Duodenal mucosa (tissue), 2 donors: ENCODE measurements at regions not wholly inside any gene's neighbourhood (a gene's known extent, or its start where the extent isn't known, plus 50 kb on each side); places are given as distances from the start of the nearest gene placed in this dataset.

ENCODE experiments used
- H3K27ac ChIP-seq: one replicate; pipeline ENCODE4 v1.7.0; 2013; ENCODE audit warnings: low read depth, low read length
- H3K27me3 ChIP-seq, 2 donors: one replicate each; pipeline ENCODE4 v1.7.0; 2013; ENCODE audit warnings: low read length in 2 of 2, control low read depth in 1 of 2; ENCODE audit not compliant: insufficient read depth in 2 of 2, control insufficient read depth in 1 of 2
- H3K36me3 ChIP-seq, 2 donors: one replicate each; pipeline ENCODE4 v1.7.0; 2013; ENCODE audit warnings: low read length in 2 of 2, control low read depth in 1 of 2; ENCODE audit not compliant: insufficient read depth in 2 of 2, control insufficient read depth in 1 of 2
- H3K4me1 ChIP-seq, 2 donors: one replicate each; pipeline ENCODE4 v1.7.0; 2013; ENCODE audit warnings: low read length in 2 of 2, control low read depth in 1 of 2; ENCODE audit not compliant: insufficient read depth in 2 of 2, control insufficient read depth in 1 of 2
- H3K4me3 ChIP-seq, 2 donors: one replicate each; pipeline ENCODE4 v1.7.0; 2013; ENCODE audit warnings: low read length in 2 of 2, low read depth in 1 of 2
- H3K9ac ChIP-seq, 2 donors: one replicate each; pipeline ENCODE4 v1.7.0; 2013; ENCODE audit warnings: low read length in 2 of 2, low read depth in 1 of 2
- H3K9me3 ChIP-seq, 2 donors: one replicate each; pipeline ENCODE4 v1.7.0; 2013; ENCODE audit warnings: low read length in 2 of 2, control low read depth in 1 of 2; ENCODE audit not compliant: control insufficient read depth in 1 of 2

DNA sequence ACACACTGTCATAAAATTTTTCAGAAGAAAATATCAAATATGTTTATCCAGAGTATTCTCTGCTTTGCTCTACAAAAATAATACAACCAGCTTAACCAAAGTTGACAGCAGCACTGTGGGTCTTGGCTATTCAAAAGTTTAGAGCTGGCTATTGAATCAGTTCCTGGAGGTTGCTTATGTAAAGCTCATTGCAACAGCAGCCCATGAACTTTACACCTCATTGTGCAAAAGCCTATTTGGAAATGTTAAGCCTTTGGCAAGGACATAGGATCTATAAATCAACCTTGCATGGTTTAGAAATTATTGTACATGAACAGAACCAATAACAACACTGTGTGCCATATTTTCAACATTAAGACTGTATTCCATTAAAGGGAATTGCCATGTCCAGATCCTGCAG lies 714.9 kb downstream of the ADGRL2 start:
- Histone ChIP-seq H3K27me3 (no peaks in the 10 kb centered on the region), H3K27ac (no peak overlapping the region), H3K9ac (no peak overlapping the region), H3K36me3 (no peaks in the 10 kb centered on the region), H3K9me3 (no peaks in the 10 kb centered on the region), H3K4me3 (no peak overlapping the region), H3K4me1 (no peaks in the 10 kb centered on the region)

DNA sequence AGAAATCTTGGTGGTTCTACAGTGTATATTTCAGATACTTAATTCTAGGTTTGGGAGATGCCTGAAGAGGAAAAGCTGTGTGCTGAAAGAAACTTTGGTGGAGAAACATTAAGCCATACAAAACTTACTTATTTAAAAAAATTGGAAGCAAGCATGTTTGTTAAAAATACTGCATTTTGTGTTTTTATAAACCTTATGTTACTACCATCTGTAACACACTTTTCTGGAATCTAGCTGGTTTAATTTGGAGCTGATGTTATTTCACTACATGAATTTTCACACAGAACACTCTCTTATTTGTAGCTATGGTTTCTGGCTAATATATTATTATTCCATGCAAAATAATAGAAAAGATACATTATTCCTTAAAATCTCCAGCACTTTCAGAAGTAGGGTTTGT lies 710.7 kb downstream of the ADGRL2 start:
- Histone ChIP-seq H3K4me1 (no peaks in the 10 kb centered on the region), H3K27ac (no peak overlapping the region), H3K9me3 (no peaks in the 10 kb centered on the region), H3K4me3 (no peak overlapping the region), H3K36me3 (no peaks in the 10 kb centered on the region), H3K27me3 (no peaks in the 10 kb centered on the region), H3K9ac (no peak overlapping the region)

DNA sequence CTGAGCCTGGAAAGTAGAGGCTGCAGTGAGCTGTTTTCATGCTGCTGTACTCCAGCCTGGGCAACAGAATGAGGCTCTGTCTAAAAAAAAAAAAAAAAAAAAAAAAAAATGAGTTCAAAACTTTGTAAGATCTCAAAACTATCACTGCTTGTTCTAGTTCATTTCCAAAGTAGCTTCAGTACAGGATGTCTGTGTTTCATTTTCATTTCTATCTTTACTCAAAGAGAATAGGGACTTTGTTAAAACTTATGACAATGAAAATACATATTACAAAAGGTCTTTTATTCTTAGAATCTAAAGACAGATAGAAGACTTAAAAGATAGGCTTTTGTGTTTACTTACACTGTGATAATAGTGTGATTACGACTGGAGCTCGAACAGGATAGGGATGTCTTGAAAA lies 709.7 kb downstream of the ADGRL2 start:
- Histone ChIP-seq H3K9me3 (no peaks in the 10 kb centered on the region), H3K27ac (no peak overlapping the region)

DNA sequence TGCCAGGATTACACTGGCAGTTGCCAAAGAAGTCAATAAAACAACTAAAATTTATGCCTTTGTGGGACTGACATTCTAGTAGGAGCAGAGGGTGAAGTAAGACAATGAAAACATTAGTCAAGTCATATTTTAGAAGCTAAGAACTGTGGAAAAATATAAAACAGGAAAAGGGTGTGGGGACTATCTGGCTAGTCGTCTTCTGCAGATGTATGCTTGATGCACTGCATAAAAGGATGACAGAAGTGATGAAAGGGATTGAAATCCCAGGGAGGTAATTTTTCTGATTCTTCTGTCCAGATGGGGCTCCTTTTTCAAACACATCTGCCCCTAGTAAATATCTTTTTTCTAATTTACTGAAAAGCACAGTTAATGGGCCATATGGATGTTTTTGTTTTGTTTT lies 706.3 kb downstream of the ADGRL2 start:
- Histone ChIP-seq H3K27me3 (no peaks in the 10 kb centered on the region), H3K27ac (no peak overlapping the region), H3K4me1 (no peaks in the 10 kb centered on the region), H3K4me3 (no peak overlapping the region), H3K9ac (no peak overlapping the region), H3K9me3 (no peaks in the 10 kb centered on the region), H3K36me3 (no peaks in the 10 kb centered on the region)

More for the DNA sequence above, 709.7 kb downstream of the ADGRL2 start:
- no peak overlapping the region for H3K9ac ChIP-seq
- H3K36me3 ChIP-seq = no peaks in the 10 kb centered on the region
- H3K4me1 ChIP-seq = no peaks in the 10 kb centered on the region
- no peaks in the 10 kb centered on the region for H3K27me3 ChIP-seq
- no peak overlapping the region for H3K4me3 ChIP-seq

DNA sequence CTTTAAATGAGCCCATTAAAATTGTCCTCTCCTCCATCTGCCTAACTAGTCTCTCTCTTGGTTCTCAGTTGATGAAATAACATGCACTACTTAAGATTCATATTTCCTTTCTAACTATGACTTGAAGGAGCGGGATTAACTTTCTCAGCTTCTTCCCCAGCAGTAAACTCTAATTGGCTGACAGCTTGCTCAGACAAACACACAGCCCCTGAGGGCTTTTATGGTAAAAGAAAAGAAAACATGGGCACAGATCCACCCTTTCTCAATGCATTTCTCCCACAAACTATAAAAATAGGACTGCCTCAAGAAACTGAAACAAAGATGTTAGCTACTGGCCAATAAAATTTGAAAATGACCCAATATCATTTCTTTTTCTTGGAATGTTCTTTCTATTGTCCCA lies 703.1 kb downstream of the ADGRL2 start:
- Histone ChIP-seq H3K36me3 (no peaks in the 10 kb centered on the region), H3K9me3 (no peaks in the 10 kb centered on the region), H3K4me1 (no peaks in the 10 kb centered on the region), H3K27me3 (no peaks in the 10 kb centered on the region), H3K27ac (no peak overlapping the region), H3K9ac (no peak overlapping the region), H3K4me3 (no peak overlapping the region)

DNA sequence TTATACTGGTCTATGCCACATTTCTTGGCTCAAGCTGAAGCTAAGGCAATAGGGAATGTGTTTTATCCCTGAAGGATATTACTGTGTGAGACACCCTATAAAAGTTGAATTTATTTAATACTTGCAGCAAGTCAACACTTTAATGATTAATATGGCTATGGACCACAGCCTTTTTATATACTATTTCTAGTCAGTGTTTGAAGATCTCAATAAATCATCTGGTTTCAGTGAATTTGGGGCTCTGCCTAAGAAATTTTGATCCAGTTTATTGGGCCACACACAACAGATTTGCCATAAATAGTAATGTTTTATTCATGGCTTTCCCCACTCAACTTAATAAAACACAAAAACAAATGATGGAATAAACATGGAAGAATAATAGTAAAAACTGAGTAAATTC lies 698.3 kb downstream of the ADGRL2 start:
- Histone ChIP-seq H3K9ac (no peak overlapping the region), H3K4me1 (no peaks in the 10 kb centered on the region), H3K27ac (no peak overlapping the region), H3K4me3 (no peak overlapping the region), H3K27me3 (no peaks in the 10 kb centered on the region), H3K9me3 (peaks cover 14 to 15% of the 10 kb centered on the region in 2 donors), H3K36me3 (no peaks in the 10 kb centered on the region)

DNA sequence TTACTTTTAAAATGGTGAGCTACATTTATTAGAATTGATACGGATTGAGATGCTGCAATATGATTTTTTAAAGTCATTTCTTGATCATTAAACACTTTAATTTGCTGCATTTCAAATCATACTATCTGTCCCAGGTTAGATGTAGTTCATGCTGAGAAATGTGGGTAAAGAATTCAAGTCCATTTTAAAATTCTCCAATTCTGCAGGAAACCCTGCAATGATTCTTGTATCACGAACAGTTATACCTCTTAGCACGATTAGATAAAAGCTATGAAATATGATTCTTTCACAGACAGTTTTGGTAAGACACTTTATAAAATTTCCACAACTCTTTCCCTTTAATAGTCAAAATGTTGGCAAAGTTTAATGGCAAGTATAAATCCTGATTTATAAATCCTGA lies 693.4 kb downstream of the ADGRL2 start:
- H3K4me3 ChIP-seq = no peak overlapping the region

DNA sequence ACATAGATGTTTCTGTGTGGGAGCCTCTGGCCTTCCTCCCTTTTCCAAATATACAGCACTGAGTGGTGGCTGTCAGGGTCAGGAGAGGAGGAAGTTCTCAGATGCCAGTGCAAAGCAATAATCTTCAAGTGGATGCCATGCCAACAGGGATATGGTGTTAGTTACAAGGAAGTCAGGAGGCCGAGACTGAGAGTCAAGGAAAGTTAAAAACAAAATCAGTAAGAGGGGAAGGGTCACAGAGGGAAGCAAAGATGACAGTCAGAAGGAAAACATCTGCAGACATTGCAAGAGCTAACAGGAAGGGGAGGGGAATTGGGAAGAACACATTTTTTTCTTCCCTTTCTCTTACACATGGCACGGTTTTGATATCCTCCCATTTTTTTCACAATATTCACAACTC lies 691.4 kb downstream of the ADGRL2 start:
- H3K9me3 ChIP-seq = peaks cover 14 to 20% of the 10 kb centered on the region in 2 donors
- H3K4me1 ChIP-seq = no peaks in the 10 kb centered on the region
- no peaks in the 10 kb centered on the region for H3K27me3 ChIP-seq
- H3K4me3 ChIP-seq = no peak overlapping the region
- no peak overlapping the region for H3K27ac ChIP-seq
- no peaks in the 10 kb centered on the region for H3K36me3 ChIP-seq
- H3K9ac ChIP-seq = no peak overlapping the region

More for the DNA sequence above, 693.4 kb downstream of the ADGRL2 start:
- Histone ChIP-seq H3K27me3 (no peaks in the 10 kb centered on the region), H3K9me3 (peaks cover 14 to 20% of the 10 kb centered on the region in 2 donors), H3K9ac (no peak overlapping the region), H3K36me3 (no peaks in the 10 kb centered on the region), H3K27ac (no peak overlapping the region), H3K4me1 (no peaks in the 10 kb centered on the region)

DNA sequence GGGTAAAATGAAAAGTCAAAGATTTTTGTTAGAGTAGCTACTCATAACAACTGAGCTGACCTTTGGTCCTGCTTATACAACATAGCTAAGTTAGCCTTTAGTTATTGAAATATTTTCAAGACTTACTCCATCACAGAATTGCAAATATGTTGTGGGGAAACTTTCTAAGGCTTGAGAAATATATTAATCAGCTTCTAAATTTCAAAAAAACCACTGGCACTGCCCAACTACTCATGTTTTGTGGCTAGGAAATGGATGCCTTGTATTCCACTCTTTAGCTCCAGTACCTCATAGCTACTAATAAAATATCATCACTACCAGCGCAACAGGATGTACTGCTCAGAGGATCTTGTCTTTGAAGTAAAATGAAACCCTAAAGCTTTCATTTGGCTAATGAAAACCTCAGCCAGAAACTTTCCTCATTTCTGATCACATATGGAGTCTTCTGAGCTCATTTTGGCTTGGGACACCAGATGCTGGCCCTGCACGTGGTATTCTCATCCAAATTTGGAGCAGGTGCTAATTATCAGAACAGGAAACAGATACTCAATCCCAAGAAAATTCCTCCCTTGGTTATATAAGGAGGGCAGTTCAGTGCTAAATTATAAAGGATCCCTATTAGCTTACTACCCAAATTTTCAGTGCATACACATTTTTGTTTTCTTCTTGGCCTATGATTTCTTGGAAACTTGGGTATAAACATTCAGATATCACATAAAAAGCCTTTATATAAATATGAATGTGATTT lies 690.7 kb downstream of the ADGRL2 start:
- H3K36me3 ChIP-seq = no peaks in the 10 kb centered on the region
- no peak overlapping the region for H3K27ac ChIP-seq
- H3K9ac ChIP-seq = no peak overlapping the region
- H3K9me3 ChIP-seq = peaks cover 14 to 18% of the 10 kb centered on the region in 2 donors
- H3K4me3 ChIP-seq = no peak overlapping the region
- H3K4me1 ChIP-seq = no peaks in the 10 kb centered on the region
- H3K27me3 ChIP-seq = no peaks in the 10 kb centered on the region

DNA sequence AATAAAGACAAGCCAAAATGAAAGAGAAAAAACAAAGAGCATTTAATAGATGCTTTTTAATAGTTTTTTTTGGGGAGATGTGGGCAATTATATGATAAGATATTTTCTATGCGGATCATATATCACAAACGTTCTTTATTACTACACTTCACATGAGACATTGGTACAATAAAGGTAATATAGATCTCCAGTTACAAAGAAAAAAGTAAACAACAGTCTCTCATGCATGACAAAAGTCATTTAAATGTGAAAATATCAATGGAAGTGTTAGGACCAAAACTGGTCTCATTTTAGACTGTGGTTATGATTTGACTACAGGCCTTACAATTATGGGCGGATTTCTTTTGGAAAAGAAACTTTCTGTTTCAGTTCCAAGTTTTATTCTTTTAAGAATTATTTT lies 687.0 kb downstream of the ADGRL2 start:
- H3K9me3 ChIP-seq = no peaks in the 10 kb centered on the region
- H3K36me3 ChIP-seq = no peaks in the 10 kb centered on the region
- no peak overlapping the region for H3K27ac ChIP-seq
- no peak overlapping the region for H3K9ac ChIP-seq
- H3K4me1 ChIP-seq = no peaks in the 10 kb centered on the region
- no peaks in the 10 kb centered on the region for H3K27me3 ChIP-seq
- no peak overlapping the region for H3K4me3 ChIP-seq
